ENCODE measurements at regions not wholly inside any gene's neighbourhood (a gene's known extent, or its start where the extent isn't known, plus 50 kb on each side); places are given as distances from the start of the nearest gene placed in this dataset.

DNA sequence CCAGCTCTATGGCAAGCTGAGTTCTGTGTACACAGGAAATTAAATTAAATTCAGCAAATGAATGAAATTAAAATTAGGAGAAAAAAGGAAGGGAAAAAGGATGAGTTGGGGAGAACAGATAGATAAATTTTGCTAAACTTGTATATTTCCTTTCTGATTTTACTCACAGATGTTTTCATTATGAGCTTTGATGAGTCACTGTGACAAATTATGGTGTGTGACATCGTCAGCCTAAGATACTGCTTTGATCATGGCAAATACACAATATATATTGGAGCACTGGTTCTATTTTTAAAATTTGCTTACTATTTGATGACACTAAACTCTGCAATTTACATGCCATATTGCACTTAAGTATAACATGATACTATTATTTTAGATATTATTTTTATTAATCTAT, 464.6 kb upstream of the SPHKAP start:
- TF ChIP-seq, protein P1, sequence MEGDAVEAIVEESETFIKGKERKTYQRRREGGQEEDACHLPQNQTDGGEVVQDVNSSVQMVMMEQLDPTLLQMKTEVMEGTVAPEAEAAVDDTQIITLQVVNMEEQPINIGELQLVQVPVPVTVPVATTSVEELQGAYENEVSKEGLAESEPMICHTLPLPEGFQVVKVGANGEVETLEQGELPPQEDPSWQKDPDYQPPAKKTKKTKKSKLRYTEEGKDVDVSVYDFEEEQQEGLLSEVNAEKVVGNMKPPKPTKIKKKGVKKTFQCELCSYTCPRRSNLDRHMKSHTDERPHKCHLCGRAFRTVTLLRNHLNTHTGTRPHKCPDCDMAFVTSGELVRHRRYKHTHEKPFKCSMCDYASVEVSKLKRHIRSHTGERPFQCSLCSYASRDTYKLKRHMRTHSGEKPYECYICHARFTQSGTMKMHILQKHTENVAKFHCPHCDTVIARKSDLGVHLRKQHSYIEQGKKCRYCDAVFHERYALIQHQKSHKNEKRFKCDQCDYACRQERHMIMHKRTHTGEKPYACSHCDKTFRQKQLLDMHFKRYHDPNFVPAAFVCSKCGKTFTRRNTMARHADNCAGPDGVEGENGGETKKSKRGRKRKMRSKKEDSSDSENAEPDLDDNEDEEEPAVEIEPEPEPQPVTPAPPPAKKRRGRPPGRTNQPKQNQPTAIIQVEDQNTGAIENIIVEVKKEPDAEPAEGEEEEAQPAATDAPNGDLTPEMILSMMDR (IDR thresholded peaks at IDR 0.05): no peak
- TF ChIP-seq POLR2A (IDR thresholded peaks at IDR 0.05): no peak
- no peak for TF ChIP-seq POLR2AphosphoS5 (IDR thresholded peaks at IDR 0.05)
